ENCODE measurements at regions not wholly inside any gene's neighbourhood (a gene's known extent, or its start where the extent isn't known, plus 50 kb on each side); places are given as distances from the start of the nearest gene placed in this dataset.

- Histone ChIP-seq H3K36me3 (ENCODE audit: control insufficient read depth in 2 of 3, insufficient read depth in 3 of 3, low read length in 3 of 3) (no peaks in the 10 kb centered on the region), H3K4me3 (ENCODE audit: low read length in 3 of 3) (no peak overlapping the region), H3K27me3 (ENCODE audit: control insufficient read depth, insufficient read depth, low read length) (no peaks in the 10 kb centered on the region), H3K9ac (ENCODE audit: low read length in 3 of 3) (no peak overlapping the region), H3K4me1 (ENCODE audit: control insufficient read depth in 2 of 3, insufficient read depth in 2 of 3, low read depth in 1 of 3, low read length in 3 of 3) (no peaks in the 10 kb centered on the region), H3K9me3 (ENCODE audit: control insufficient read depth in 2 of 3, insufficient read depth in 1 of 3, low read length in 3 of 3) (no peaks in the 10 kb centered on the region), H3K27ac (ENCODE audit: low read depth in 2 of 2, low read length in 2 of 2) (no peak overlapping the region)
- DNase-seq (no peak), FAIRE-seq (no peak)
- intact Hi-C loops (cut with DNase I): no loop called here
- no peak for TF ChIP-seq CTCF (IDR thresholded peaks at IDR 0.05; ENCODE audit: borderline replicate concordance, extremely low read depth, insufficient read depth)
These were observed 544.0 kb upstream of the AGA start for GRCh38 chr4:177986236-177986635.

GRCh38 chr4:177987896-177988295 lies 545.7 kb upstream of the AGA start:
- intact Hi-C loops (cut with DNase I): no loop called here
- no peak overlapping the region for H3K27ac ChIP-seq (ENCODE audit: low read depth in 2 of 2, low read length in 2 of 2)
- H3K9me3 ChIP-seq (ENCODE audit: control insufficient read depth in 2 of 3, insufficient read depth in 1 of 3, low read length in 3 of 3): no peaks in the 10 kb centered on the region
- no peaks in the 10 kb centered on the region for H3K4me1 ChIP-seq (ENCODE audit: control insufficient read depth in 2 of 3, insufficient read depth in 2 of 3, low read depth in 1 of 3, low read length in 3 of 3)
- H3K36me3 ChIP-seq (ENCODE audit: control insufficient read depth in 2 of 3, insufficient read depth in 3 of 3, low read length in 3 of 3): no peaks in the 10 kb centered on the region
- H3K9ac ChIP-seq (ENCODE audit: low read length in 3 of 3): no peak overlapping the region
- DNase-seq (no peak), FAIRE-seq (no peak)
- H3K4me3 ChIP-seq (ENCODE audit: low read length in 3 of 3): no peak overlapping the region
- no peaks in the 10 kb centered on the region for H3K27me3 ChIP-seq (ENCODE audit: control insufficient read depth, insufficient read depth, low read length)
- TF ChIP-seq CTCF (IDR thresholded peaks at IDR 0.05; ENCODE audit: borderline replicate concordance, extremely low read depth, insufficient read depth): no peak

GRCh38 chr4:177989503-177990201 lies 547.4 kb upstream of the AGA start:
- no peak for FAIRE-seq
- no peaks in the 10 kb centered on the region for H3K27me3 ChIP-seq (ENCODE audit: control insufficient read depth, insufficient read depth, low read length)

More at GRCh38 chr4:177989503-177990201, 547.4 kb upstream of the AGA start:
- Histone ChIP-seq H3K9ac (ENCODE audit: low read length in 3 of 3) (no peak overlapping the region), H3K4me1 (ENCODE audit: control insufficient read depth in 2 of 3, insufficient read depth in 2 of 3, low read depth in 1 of 3, low read length in 3 of 3) (no peaks in the 10 kb centered on the region), H3K36me3 (ENCODE audit: control insufficient read depth in 2 of 3, insufficient read depth in 3 of 3, low read length in 3 of 3) (no peaks in the 10 kb centered on the region), H3K27ac (ENCODE audit: low read depth in 2 of 2, low read length in 2 of 2) (no peak overlapping the region), H3K9me3 (ENCODE audit: control insufficient read depth in 2 of 3, insufficient read depth in 1 of 3, low read length in 3 of 3) (no peaks in the 10 kb centered on the region), H3K4me3 (ENCODE audit: low read length in 3 of 3) (no peak overlapping the region)
- no peak for TF ChIP-seq CTCF (IDR thresholded peaks at IDR 0.05; ENCODE audit: borderline replicate concordance, extremely low read depth, insufficient read depth)
- DNase-seq: no peak
- intact Hi-C loops (cut with DNase I): no loop called here

All from kidney (tissue), 13 donors.